Activated CD8-positive, alpha-beta memory T cell treated with anti-CD3 and anti-CD28 coated beads for 48 hours (primary cell): ENCODE measurements at regions not wholly inside any gene's neighbourhood (a gene's known extent, or its start where the extent isn't known, plus 50 kb on each side); places are given as distances from the start of the nearest gene placed in this dataset.

Experiments used
- DNase-seq, 3 experiments: peaks; one replicate each; pipeline ENCODE4 v3.0.0-alpha.2; 2020; ENCODE audit warnings: low read depth in 2 of 3, low spot score in 2 of 3

DNA sequence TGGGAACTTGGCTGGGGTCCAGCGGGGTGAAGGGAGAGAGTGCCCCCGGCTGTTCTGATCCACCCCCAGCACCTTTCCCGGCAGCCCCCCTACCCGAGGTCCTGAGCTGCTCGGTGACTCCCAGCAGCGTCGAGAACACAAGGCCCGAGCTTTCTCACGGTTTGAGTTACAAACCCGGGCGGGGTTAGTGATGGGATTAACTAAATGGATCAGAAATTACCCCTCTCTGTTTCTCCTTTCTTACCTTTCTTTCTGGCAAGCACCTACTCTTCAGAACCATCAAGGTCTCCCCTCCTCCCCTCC, 139.4 kb upstream of the GPC1 start:
- DNase-seq = no peak

DNA sequence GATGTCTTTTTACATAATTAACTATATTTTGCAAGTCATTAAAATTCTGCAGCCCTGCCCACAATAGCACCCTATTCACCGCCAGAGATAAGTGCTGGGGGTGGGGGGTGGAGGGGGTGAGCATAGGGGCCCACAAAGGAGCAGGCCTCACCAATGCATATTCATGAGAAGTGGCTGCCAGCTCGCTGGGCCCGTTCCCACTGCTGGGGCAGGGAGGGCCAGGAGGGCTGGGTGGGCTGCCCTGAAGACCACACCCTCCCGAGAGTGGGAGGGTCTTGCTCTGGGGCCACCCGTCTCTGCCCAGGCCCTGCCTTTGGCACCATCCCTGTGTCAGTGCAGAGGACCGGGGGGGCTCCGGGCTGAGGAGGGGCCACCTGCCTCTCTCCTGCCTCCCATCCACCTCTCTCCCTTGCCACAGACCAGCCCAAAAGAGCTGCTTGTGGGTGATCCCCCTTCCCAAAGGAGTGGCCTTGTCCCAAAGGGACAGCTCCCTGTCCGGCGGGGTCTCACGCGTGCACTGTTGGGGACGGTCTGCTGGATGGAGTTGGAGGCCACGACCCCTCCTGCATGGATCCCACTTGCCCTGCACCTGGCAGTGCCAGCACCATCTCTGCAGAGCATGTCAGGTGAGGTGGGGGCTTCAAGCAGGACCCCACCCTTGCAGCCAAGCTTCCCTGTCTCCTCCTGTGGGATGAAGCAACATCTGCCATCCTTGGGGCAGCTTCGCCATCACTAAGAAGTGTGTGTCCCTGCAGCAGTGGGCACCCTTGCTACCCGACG, 138.8 kb upstream of the GPC1 start:
- no peak for DNase-seq

DNA sequence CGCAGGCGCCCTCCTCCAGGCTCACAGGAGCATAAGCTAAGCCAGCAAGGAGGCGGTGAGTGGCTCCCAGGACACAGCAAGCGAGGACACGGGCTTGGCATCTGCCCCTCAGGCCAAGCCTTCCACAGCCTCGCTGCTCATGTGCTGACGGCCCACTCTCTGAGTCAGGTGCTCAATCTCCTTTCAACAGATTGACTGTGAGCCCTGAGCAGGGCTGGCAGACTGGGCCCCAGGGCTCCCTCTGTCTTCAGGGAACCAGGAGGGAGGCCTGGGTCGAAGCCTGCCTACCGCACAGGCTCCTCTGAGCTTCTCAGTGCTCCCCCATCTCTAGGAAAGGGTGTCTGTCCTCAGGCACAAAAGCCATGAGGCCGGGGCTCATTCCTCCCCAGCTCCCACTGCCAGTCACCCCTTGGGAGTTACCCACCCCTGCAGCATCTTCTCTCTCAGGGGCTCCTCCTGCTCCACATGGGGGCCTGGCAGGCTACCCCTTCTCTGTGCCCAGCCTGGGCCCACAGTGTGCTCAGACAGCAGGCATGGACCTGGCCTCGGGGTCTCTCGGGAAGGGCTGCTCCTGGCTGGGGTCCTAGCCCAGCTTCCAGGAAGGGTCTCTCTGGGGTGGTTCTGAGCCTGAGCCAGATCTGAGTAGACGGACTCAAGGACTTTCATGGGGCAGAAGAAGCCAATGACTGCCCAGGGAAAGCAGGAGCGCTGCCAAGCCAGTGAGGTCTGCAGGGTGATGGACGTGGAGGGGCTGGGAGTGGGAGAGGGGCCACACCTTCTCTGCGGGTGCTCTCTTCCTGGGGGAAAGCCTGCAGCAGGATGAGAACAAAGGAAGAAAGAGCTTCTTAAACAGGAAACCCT, 138.0 kb upstream of the GPC1 start:
- no peak for DNase-seq

DNA sequence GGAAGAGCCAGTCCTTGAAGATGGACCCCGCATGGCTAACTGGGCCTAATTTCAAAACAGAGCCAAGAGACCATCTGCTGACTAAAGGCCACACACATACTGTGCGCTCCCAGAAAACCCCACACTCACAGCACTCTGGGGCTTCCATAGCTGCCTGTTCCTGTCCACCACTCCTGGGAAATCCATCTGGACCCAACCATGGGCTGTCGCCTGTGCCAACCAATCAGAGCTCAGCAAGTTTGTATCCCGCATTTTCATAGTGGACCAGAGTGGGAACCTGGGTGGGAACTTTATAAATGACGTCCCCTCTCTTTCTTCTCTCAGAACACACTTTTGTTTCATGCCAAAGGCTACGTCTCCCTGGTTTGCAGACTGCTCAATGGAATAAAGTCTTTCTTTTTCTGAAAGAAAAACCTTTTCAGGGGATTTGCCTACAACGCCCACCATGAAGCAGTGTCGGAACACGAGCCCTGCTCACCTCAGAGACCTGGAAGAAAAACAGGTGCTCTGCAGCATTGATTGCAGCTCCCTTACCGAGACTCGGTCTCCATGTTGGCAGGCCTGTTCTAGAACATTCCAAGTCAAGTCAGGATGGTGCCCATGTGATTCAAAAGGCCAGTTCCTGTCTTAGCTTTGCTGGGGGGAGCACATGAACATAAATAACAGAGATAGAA, 137.2 kb upstream of the GPC1 start:
- no peak for DNase-seq

DNA sequence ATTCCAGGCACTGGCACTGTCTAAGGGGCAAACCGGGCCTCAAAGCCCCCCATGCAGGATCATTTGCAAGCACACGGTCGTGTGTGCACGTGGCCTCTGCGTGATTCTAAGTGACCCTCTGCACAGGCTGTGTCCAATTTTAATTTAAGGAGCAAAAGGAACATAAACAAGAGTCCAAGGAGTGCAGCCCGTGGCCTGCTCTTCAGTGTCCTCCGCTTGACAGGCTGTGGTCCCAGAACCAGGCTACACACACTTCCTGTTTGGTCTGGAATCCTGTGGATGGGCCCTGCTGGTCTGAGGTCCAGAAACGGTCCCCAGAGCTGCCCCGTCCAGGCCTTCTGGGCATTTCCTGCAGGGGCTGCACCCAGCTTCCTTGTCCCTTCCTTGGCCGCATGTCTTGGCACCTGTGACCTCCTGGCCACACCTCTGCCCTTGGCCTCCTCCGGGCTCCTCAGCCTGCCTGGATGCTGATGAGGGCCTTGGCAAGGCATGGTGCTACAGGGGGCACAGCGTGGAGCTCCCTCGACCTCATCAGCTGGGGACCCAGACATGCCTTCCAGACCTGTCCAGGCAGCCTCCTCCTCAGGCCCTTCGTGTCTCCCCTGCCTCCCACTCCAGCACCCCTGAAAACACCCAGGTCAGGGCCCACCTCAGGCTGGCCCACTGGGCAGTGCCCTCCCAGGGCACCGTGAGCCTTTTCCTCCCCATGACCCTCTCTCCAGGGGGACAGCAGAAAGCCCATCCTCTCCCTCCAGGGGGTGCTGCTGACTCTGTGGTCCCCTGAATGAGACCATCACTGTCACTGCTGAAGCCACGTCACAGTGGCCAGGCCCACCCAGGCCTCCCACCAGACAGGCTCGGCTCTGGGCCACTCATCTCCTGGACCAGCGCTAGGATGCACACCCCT, 136.4 kb upstream of the GPC1 start:
- DNase-seq = no peak

DNA sequence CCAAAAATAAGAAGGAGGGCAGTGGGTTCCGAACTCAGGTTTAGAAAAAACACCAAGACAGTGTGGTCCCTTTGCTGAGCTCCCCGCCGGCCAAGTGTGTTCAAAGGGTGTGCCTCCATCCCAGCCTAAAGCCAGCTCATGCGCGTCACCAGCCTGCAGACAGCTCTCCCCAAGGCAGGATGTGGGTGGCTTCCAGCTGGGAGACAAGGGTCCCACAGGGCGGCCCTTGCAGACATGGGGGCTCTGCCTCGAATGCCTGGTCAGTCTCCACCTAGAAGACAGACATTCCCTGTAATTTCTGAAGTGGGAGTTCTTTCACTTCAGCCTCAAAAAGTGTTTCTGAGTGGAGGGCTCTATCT, 135.8 kb upstream of the GPC1 start:
- no peak for DNase-seq

DNA sequence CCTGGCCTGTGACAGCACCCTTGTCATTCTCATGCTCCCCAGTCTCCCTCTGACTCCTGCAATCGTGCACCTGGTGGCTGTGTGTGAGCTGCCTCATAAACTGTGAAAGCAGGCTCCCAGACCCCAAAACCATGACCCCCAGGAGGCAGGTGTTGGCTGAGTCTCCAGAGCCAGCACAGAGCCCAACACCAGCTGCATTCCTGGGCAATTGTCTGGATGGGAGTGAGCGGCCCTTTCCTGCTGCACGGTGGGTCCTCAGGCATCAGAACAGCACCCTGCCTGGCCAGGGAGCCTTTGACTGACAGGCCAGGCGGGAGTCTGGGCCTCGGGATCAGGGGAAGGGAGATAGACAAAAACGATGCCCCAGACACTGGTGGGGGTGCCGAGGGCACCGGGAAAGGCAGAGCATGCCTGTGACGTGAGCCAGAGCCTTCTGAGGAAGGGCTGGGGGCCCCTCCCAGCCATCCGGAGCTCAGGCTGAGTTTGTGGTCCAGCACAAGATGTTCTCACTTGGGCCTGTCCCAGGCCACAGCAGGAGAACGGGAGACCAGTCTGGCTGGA, 135.1 kb upstream of the GPC1 start:
- DNase-seq = no peak

DNA sequence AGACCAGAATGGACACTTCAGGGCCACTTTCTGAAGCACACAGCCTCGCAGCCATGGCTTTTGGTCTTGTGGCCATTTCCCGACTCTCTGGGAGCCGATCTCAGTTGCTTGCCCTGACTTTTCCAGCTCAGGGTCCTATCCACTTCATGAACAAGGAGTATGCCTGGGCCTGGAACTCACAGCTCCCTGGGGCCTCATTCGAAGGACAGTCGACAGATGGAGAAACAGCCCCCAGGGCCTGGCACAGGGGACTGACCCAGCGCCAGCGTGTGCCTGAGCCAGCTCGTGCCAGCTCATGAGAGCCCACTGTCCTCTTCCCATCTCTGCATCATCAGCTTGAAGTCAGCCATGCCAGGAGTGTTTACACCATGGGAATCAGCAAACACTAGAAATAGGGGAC, 134.6 kb upstream of the GPC1 start:
- DNase-seq = no peak

DNA sequence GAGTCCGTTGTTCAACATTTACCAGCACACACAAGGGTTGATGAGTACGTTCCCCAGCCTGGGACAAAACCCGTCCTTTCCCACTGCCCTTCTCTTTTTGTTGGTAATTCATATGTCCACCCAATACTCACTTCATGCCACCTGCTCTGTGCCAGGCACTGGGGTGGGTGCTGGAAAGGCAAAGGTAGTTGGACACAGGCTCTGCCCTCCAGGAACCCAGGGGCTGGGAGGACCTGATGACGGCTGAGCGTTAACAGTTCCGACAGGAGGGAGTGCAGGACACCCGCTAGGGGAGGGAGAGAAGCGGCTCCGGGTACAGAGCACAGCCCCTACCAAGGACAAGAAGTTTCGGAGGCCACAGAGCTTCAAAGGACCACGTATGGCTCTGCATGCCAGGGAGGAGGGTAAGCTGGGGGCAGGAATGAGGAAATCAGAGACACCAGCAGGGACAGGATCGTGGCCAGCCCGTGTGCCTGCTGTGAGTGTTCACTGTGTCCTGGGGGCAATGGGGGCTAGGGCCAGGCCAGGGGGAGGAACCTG, 134.1 kb upstream of the GPC1 start:
- DNase-seq = no peak

DNA sequence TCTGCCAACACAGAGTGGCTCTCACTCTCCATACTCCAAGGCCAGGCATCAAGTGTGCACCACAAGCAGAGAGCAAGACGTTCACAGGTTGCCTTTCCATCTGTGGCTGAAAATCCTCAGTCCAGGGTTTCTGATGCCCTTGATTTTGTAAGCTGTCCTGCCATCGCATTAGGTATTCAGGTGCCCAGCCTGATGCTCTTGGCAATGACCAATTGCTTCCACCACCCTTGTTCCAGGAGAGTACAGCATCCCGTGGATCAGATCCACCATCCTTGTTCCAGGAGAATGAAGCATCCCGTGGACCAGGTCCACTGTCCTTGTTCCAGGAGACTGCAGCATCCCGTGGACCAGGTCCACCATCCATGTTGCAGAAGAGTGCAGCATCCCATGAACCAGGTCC, 133.4 kb upstream of the GPC1 start:
- no peak for DNase-seq

DNA sequence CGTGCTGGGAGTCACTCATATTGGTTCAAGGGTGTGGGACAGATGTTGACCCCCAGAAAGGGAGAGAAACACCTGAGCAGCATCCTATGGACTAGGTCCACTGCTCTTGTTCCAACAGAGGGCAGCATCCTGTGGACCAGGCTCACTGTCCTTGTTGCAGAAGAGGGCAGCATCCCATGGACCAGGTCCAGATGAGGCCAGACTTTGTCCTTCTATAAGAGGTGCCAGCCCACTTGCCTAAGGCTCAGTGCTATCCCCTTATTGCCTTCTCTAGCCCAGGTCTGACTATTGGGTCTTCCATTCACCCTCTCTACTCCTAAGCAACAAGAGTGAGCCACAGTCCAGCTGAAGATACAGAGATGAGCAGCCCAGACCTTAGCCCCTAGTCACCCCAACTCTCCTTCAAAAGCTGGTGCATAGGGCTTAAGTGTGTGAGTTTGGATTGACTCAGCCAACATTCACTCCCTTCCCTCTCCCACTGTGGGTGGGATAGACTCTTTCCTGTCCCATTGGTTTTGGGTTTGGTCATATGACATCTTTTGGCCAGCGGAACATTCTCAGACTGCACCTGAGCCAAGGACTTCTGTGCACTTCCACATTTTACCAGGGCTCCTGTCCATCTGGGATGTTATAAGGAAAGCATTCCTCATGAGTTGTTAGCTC, 132.4 kb upstream of the GPC1 start:
- no peak for DNase-seq

DNA sequence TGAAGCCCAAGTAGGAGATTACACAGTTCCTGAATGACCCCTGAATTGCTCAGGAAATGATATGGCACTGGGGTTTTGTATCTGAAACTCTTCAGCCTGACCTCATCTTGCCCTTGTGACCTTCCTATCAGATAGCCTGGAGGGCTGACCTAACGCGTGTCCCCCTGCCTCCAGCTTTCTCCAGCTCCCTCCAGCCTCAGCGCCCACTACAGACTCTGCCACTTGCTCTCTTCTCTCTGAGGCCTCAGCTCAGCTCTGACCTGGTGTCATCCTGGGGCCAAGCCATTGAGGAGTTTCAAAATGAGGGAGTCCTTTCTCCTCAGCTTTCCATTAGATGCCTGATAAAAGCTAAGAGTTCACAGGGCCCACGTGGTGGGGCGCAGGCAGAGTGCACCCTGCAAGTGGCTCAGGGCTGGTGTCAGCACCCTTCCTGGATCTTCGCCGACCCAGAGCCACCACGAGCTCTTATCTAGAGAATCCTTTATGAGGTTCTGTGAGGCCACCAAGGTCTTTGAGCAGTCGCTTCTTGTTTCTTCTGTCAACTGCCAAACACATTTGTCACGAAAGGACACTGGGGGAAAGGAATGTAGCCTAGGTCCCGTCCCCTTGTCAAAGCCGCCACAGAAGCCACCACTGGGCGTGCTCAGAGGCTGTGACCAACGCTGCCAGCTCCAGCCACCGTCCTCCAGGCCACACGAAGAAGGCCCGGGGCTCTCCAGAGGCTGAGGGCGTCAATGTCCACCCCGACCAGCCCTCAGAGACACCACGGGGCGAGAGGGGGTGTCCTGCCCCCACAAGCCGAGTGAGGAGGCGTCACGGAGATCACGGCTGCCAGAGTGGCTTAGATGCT, 131.3 kb upstream of the GPC1 start:
- no peak for DNase-seq

DNA sequence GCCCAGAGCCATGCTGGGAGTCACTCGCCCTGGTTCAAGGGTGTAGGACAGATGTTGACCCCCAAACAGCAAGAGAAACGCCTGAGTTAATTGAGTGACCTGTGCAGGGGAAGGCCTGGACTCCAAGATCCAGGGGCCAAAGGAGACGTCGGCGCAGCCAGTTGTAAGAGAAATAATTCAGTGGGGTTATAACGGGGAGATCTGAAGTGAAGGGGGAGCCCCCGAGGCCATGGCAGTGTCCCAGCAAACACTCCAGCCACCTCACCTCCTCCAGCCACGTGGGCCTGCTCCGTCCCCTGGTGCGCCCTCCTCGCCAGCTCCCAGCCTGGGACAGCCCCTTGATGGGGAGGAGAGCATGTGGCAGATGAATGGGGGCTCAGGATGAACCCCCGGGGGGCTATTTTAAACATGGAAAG, 130.7 kb upstream of the GPC1 start:
- DNase-seq = no peak

DNA sequence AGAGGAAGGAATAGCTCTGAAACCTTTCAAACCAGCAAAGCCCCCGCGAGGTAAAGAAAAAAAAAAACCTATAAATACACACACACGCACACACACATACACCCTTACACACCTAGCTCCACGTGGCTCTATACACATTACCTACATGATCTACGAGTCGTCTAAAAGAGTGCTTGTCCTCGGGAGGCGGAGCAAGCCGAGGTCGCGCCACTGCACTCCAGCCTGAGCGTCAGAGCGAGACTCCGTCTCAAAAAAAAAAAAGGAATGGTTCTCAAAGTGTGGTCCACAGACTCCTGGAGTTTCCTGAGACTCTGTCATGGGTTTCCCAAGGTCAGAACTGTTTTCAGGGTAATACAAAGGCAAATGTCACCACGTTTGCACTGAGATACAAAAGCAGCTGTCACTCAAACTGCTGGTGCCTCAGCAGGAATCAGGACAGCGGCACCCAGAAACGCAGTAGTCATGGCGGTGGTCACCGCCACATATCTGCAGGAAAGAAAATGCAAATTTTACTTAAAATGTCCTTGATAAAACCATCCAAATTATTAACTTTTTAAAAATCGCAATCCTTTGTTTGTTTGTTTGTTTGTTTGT, 130.0 kb upstream of the GPC1 start:
- no peak for DNase-seq

DNA sequence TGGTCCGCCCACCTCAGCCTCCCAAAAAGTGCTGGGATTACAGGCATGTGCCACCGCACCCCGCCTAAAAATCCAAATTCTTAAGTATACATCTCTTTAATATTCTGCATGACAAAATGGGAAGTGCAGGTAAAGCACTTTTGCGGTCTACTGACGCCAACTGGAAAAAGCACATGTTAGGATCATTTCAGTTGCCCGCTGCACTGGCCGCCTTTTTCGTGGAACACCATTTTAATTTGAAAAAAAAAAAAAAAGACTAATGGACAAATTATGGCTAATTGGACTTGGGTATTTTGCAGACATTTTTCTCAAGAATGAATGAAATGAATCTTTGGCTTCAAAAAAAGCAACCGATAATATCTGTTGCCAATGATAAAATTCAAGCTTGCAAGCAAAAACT, 129.3 kb upstream of the GPC1 start:
- DNase-seq = no peak

DNA sequence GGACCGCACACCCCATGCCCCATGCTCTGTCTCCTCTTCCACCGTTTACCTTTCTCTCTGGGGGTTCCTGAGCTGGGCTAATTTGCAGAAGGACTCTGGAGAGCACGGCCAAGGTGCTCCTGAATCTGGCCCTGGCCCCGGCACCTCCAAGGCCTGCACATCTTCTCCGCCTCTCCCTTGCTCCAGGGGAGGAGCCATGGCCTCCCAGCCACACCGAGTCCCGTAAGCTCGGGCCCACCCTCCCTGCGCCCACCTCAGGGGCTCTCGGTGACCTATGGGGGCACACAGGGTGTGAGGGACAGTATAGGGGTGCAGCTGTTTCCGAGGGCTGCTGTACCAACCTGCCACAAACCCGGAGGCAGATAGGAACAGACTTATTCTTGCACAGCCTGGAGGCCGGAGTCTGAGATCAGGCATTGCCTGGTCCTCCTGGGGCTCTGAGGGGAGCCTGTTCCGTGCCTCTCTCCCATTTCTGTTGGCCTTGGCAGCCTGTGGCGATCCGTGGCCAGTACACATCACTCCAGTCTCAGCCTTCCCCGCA, 127.3 kb upstream of the GPC1 start:
- no peak for DNase-seq

DNA sequence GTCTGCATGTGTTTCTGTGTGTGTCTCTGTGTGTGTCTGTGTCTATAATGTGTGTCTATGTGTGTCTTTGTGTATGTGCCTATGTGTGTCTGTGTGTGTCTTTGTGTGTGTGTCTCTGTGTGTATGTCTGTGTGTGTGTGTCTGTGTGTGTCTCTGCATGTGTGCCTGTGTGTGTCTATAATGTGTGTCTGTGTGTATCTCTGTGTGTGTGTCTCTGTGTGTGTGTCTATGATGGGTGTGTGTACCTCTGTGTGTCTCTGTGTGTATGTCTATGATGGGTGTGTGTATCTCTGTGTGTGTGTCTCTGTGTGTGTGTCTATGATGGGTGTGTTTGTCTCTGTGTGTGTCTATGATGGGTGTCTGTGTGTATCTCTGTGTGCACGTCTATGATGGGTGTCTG, 126.2 kb upstream of the GPC1 start:
- DNase-seq = no peak

DNA sequence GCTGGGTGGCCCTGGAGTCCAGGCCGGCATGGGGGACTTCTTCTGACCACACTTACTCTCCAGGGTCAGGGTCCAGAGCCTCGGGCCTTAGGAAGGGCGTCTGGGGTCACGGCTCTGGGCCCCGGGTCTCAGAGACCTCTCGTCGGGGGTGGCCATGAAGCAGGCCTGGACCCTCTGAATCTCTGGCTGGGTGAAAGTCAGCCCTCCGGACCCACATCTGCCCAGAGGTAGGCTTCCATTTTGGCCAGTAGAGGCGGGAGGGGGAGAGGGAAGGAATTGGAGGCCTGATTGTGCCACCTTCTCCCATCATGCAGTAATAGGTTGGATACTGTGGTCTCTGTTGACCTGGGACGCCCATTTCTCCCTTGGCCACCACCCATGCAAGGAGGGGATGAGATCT, 125.3 kb upstream of the GPC1 start:
- DNase-seq = no peak

DNA sequence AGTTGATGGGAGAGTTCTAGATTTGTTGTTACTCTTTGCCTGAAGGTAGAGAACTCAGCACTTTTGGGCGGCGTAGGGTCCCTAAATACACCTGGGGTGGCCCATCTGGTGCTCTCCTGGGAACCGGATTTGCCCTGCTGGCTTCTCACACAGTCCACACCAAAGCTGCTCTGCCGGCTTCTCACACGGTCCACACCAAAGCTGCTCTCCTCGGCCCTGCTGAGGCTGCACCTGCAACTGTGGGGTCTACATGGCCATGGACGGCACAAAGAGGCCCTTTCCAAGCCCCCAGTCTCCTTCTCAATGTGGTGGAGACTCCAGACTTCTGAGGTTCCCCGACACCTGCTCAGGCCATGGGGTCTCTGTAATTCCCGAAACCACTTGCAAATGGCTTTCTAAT, 124.8 kb upstream of the GPC1 start:
- DNase-seq = no peak
